GM18517 (cell line): ENCODE measurements at regions not wholly inside any gene's neighbourhood (a gene's known extent, or its start where the extent isn't known, plus 50 kb on each side); places are given as distances from the start of the nearest gene placed in this dataset.
A peak's percentile ranks its signal among the peaks of the same experiment; 100 is the strongest.

Source experiments
- ATAC-seq: cut with Tn5 transposase; IDR thresholded peaks from one replicate; pipeline ENCODE4 v1.9.1; 2021; ENCODE audit warnings: mild to moderate bottlenecking, moderate library complexity; ENCODE audit not compliant: unreplicated experiment

- ATAC-seq = no peak
These were observed 101.9 kb downstream of the GAS2L3 start for GRCh38 chr12:100675432-100675831.

DNA sequence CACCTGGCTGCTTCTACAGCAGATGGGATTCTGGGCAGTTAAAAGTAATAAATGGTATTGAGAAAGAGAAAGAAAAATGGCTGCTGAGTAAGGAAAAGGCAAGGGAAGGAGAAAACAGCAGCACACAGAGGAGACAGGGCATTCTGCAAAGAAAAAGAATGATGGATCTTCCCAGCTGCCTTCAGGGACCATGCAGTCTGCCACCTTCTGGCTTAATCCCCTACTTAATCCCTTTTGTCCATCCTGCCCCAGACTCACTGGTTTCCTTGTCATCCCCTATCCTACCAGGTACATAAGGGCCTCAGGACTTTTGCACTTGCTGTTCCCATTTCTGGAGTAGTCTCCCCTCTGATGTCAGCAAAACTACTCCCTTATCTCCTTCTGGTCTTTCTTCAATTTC lies 107.6 kb downstream of the GAS2L3 start:
- no peak for ATAC-seq

GRCh38 chr12:100682178-100682577 lies 108.7 kb downstream of the GAS2L3 start:
- no peak for ATAC-seq

GRCh38 chr12:100687686-100688085 lies 106.9 kb upstream of the ANO4 start:
- ATAC-seq = no peak

- no peak for ATAC-seq
These were observed 106.1 kb upstream of the ANO4 start for GRCh38 chr12:100688451-100688864.

GRCh38 chr12:100692502-100692901 lies 102.1 kb upstream of the ANO4 start:
- no peak for ATAC-seq

- no peak for ATAC-seq
These were observed 96.1 kb upstream of the ANO4 start for GRCh38 chr12:100698518-100698917.

- peak; percentile 84 for ATAC-seq
These were observed 95.4 kb upstream of the ANO4 start for GRCh38 chr12:100699209-100699608.

DNA sequence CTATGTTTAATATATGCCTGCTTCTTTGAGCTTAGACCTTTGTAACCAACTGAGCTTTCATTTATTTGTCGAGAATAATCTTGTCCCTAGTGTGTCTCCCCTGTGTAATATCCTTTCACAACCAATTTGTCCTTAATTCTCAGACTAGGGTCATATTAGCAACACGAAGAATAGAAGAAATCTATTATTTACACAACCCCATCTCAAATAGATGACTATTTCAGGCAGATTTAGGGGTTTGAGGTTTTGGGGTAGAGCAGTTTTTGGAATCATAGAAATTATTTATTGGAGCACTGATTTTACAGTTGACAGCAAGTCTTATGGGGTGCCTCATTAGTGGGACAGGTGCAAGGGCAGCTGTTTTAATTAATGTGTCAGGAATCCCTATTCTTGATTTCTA lies 91.2 kb upstream of the ANO4 start:
- ATAC-seq = no peak

- no peak for ATAC-seq
These were observed 90.7 kb upstream of the ANO4 start for GRCh38 chr12:100703868-100704267.

- no peak for ATAC-seq
These were observed 88.5 kb upstream of the ANO4 start for GRCh38 chr12:100706033-100706432.

DNA sequence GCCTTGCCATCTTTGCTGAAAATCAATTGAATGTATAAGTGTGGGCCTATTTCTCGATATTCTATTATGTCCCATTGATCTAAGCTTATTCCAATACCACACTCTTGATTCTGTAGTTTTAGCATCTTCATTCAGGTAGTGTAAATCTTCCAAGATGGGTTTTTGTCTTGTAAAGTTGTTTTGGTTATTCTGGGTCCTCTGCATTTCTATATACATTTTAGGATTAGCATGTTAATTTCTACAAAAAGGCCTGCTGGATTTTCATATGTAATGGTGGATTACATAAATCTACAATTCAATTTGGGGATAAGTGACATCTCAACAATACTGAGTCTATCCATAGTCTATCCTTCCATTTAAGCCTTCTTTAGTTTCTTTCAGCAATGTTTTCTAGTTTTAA lies 86.0 kb upstream of the ANO4 start:
- ATAC-seq = no peak

- no peak for ATAC-seq
These were observed 78.3 kb upstream of the ANO4 start for GRCh38 chr12:100715976-100716944.

DNA sequence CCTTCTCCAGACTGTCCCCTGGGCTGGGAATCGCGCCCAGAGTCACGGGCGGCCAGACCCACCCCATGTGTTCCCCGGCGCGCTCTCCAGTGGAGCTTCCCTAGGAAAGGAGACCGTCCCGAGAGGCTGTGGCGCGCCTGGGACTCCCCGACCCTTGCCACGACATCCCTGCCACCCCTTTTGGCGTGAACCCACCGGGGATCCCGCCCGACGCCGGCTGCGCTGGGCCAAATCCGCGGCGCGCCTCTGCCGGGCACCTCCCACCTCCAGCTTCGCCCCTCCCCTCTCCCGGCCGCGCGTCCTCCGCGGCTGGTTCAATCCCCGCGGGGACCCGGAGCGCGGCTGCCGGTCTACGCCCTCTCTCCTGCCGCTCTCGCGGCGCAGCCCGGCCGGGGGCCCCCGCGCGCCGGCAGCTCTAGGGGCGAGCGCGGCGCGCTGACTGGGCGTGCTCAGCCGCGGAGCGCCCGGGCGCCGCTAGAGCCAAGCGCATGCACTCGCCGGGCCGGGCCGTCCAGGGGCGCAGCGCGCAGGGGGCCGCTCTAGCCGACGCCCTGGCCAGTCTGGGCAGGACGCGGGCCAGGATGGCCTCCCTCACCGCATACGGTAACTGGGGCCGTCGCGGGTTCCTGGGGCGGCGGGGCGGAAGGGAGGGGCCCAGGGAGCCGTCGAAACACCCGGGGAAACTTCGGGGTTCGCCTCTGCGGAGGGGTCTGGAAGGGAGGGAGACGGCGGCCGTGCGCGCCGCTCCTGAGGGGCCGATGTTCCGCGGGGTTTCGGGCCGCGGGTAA lies 77.4 kb upstream of the ANO4 start:
- ATAC-seq = no peak

GRCh38 chr12:100717733-100718067 lies 76.9 kb upstream of the ANO4 start:
- no peak for ATAC-seq

- no peak for ATAC-seq
These were observed 76.4 kb upstream of the ANO4 start for GRCh38 chr12:100718187-100718586.

- ATAC-seq = no peak
These were observed 74.4 kb upstream of the ANO4 start for GRCh38 chr12:100720016-100720654.

- no peak for ATAC-seq
These were observed 73.4 kb upstream of the ANO4 start for GRCh38 chr12:100721169-100721568.

GRCh38 chr12:100724071-100724470 lies 70.5 kb upstream of the ANO4 start:
- no peak for ATAC-seq

GRCh38 chr12:100733817-100734593 lies 60.6 kb upstream of the ANO4 start:
- no peak for ATAC-seq

DNA sequence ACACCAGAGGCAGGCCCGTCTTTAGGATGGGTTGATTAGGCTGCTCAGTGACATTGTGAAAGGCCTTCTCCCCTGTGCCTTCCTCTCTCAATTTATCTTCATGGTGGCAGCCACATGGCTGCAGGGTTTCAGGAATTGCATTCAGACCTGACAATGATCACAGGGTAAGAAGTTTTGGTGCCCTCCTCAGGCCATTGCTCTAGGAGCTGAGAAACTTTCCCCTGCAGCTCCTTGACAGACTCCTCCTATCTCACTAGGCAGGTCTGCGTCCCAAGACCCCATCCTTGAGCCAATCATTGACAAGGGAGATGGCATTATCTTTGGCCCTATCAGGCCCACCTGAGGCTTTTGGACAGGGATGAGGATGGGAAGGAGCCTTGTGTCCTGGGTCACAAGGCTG lies 57.4 kb upstream of the ANO4 start:
- no peak for ATAC-seq
